Ishikawa (cell line): ENCODE measurements at regions not wholly inside any gene's neighbourhood (a gene's known extent, or its start where the extent isn't known, plus 50 kb on each side); places are given as distances from the start of the nearest gene placed in this dataset.

ENCODE experiments used
- CEBPB ChIP-seq: IDR thresholded peaks from 2 replicates; pipeline ENCODE4 v1.6.1; 2012
- CREB1 ChIP-seq: IDR thresholded peaks from 2 replicates; pipeline ENCODE4 v1.6.1; 2012; ENCODE audit warnings: low read depth
- EGR1 ChIP-seq: IDR thresholded peaks from 2 replicates; pipeline ENCODE4 v1.6.1; 2012
- EP300 ChIP-seq: IDR thresholded peaks from 2 replicates; pipeline ENCODE4 v1.6.1; 2012; ENCODE audit warnings: borderline replicate concordance
- FOXM1 ChIP-seq: IDR thresholded peaks from 2 replicates; pipeline ENCODE4 v1.6.1; 2012; ENCODE audit warnings: low read depth, borderline replicate concordance
- MAX ChIP-seq: IDR thresholded peaks from 2 replicates; pipeline ENCODE4 v1.6.1; 2012
- NFIC ChIP-seq: IDR thresholded peaks from 2 replicates; pipeline ENCODE4 v1.6.1; 2012
- RAD21 ChIP-seq: IDR thresholded peaks from 2 replicates; pipeline ENCODE4 v1.6.1; 2012; ENCODE audit warnings: low read depth
- REST ChIP-seq: IDR thresholded peaks from 2 replicates; pipeline ENCODE4 v1.6.1; 2012; ENCODE audit warnings: low read depth, mild to moderate bottlenecking
- TAF1 ChIP-seq: IDR thresholded peaks from 2 replicates; pipeline ENCODE4 v1.6.1; 2012; ENCODE audit warnings: low read depth, mild to moderate bottlenecking
- TCF12 ChIP-seq: IDR thresholded peaks from 2 replicates; pipeline ENCODE4 v1.6.1; 2012; ENCODE audit warnings: low read depth
- USF1 ChIP-seq: IDR thresholded peaks from 2 replicates; pipeline ENCODE4 v1.6.1; 2012
- YY1 ChIP-seq: IDR thresholded peaks from 2 replicates; pipeline ENCODE4 v1.6.1; 2012; ENCODE audit warnings: low read depth
- ZBTB7A ChIP-seq: IDR thresholded peaks from 2 replicates; pipeline ENCODE4 v1.6.1; 2012; ENCODE audit warnings: low read depth

- TF ChIP-seq YY1 (no peak), EGR1 (no peak), USF1 (no peak), RAD21 (no peak), NFIC (no peak), MAX (no peak), REST (no peak), TAF1 (no peak), CREB1 (no peak), ZBTB7A (no peak), EP300 (no peak), CEBPB (no peak), TCF12 (no peak), FOXM1 (no peak)
Measured at GRCh38 chr20:60288945-60289344, 330.7 kb downstream of the CDH26 start.
